Activated CD4-positive, CD25-positive, alpha-beta regulatory T cell (primary cell): ENCODE measurements at regions not wholly inside any gene's neighbourhood (a gene's known extent, or its start where the extent isn't known, plus 50 kb on each side); places are given as distances from the start of the nearest gene placed in this dataset.
"Not testable (repeated sequence)": the region's sequence is repeated elsewhere in the genome, so short reads cannot be mapped to it uniquely, and the experiment has no call there.

Source experiments
- DNase-seq, 4 experiments: peaks; one replicate each; lab custom pipeline; 2025; lab: John Stamatoyannopoulos, UW

DNA sequence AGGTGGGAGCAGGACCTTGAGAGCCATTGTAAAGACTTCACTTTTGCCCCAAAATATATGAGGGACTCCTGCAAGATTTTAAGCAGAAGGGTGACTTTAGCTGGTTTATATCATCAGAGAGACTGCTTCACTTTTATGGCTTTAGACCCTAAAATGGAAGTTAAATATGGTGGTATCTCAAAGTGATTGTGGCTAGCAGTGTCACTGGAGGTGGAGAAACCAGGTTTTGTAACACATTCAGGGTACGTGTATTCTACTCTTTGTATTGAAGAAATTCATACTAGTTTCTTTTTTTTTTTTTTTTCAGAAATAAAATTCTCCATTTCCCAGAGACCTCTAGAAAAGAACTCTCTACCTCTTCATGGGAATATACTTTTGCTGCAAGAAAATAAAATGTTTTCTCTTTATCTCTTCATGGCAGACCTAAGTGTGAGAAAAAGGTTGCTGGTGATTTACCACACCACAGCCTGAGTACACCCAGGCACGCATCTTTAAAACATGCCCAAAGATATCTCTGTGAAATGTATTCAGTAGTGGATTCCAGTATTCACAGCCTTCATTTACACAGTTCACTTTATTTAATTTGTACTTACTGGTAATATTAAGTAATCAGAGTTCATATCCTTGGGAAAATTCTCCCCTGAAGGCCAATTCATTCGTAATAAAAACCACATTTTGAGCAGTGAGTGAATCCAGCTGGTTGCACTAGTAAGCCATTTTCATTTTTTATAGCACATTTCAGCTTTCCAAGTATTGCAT is 74.3 kb upstream of the GUCY1A1 start:
- DNase-seq, result no peak

DNA sequence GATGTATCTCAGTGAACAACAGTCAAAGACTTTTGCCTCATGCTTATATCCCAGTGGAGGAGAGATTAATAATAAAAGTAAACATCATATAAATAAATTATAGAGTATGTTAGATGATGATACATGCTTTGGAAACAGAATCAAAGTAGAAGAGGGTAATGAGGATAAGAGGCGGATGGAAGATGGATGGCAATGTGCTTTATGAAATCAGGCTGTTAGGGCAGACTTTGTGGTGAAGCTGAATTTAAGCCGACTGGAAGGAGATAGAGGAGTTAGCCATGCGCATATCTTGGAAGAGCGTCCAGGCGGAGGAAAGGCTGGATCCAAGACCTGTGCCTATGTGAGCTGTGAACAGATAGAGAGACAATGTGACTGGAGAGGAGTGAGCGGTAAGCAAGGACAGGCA is 74.9 kb upstream of the GUCY1A1 start:
- DNase-seq, result no peak

DNA sequence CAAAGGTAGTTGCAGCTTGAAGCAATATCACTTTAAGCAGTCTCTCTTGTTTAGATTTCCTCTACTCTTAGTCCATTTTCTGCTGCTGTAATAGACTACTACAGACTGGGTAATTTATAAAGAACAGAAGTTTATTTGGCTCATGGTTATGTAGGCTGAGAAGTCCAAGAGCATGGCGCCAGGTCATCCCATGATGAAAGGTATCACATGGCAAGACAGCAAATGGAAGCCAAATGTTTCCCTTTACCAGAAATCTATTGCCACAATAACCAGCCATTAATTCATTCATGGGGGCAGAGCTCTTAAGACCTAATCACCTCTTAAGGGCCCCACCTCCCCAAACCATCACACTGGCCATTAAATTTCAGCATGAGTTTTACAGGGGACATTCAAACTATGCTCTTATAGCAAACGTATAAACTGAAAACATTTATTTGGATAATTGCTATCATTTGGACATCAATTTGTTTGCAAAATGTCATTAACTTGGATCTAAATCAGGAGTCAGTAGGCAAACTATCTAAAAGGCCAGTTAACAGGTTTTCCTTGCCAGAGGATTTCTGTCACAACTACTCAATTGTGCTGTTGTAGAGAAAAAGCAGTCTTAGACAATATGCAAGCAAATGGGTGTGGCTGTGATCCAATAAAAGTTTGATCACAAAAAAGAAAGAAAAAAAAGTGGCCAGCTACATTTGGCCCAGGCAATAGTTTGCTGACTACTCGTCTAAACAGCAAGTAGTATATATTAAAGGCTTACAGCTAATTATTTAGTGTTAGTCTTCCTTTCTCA is 75.7 kb upstream of the GUCY1A1 start:
- DNase-seq, result no peak

DNA sequence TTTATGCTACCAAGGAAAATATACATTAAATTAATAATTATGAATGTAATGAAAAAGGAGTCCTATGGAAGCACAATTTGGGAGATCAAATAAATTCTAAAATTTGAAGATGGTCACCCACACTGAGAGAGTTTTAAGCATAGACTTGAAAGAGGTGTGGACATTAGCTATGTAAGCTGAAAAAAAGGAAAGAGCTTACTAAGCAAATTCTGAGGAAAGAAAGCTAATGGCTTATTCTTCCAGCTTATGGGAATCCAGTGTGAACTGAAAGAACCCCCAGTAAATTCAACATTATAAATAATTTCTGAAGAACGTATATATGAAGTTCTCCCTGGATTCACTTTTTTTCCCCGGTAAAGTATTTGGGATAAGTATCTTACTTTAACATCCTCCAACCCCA is 78.2 kb upstream of the GUCY1A1 start:
- no peak for DNase-seq

DNA sequence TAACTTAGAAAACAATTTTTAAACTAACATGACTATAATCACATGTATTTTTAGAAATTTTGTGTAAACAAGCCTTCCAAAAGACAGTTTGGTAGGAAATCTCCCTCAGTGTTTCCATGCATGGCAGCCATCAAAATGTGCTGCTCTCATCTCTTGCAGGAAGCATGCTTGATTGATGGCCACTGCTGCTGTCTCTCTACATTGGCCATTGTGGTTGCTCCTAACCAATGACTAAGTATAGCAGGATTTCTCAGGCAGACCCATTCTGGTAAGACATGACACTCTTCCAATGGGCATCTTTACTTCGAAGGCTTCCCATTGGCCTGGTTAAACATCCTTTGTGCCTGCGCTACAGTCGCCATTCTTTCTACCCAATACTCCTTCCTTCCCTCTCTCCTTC is 78.9 kb upstream of the GUCY1A1 start:
- no peak for DNase-seq

DNA sequence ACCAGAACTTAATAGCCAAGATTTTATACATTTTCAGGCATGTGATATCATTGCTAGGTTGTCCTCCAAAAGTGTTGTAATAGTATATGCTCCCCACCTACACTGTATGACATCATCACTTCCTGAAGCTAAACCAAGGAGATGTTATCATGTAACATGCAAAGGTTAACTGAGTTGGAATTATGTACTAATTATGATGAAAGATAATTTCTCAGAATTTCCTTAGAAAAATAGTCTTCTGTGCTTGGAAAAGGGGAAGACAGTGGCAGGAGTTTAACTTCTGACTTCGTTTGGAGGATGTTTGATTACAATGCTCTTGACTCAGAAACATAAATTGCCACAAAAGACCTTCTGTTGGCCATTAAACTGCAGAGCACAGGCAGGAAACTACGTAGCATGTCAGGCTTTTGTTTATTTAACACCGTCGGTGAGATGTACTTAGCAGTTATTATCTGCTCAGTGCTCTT is 83.6 kb upstream of the GUCY1A1 start:
- DNase-seq, result no peak

DNA sequence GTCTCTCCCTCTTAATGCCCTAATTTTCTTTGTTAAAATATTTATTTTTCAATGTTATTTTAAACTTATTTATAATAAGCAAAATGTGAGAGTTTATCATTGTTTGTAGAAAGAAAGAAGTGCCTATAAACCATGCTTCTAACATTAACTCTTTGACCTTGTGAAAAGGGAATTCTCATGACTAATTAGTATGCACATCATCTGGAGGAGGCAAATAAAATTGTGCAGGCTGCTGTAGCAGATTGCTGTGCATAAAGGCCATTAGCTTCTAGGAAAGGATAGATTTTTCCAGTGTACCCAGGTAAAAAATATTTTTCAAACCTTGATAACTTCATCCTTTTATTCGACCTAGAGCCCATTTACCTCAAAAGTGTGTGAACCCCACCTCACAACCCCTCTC is 84.6 kb upstream of the GUCY1A1 start:
- no peak for DNase-seq

DNA sequence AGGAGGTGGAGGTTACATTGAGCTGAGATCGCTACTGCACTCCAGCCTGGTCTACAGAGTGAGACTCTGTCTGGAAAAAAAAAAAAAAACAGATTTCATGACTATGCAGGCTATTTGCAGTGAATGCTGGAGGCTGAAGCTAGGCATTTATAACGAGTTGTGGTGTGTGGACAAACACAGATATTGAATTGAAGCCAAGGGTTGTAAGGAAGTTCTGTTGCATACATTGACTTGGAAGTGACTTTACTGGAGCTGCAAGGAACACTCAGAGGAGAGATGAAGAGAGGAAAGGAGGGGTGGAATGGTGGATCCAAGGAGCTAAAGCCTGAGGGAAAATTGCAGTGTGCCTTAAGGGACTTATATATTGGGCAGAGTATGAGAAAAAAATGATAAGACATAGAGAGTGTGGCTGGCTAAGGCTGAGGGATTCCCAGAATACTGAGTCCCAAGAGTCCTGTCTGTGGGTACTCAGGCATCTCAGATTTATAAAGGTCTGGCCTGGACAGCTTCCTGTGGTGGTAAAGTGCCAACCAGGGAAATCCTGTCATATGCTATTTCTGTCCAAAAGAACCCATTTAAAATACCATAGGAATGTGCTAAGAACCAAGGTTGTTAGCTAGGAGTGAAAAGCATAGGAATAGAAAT is 87.8 kb upstream of the GUCY1A1 start:
- DNase-seq, result no peak

DNA sequence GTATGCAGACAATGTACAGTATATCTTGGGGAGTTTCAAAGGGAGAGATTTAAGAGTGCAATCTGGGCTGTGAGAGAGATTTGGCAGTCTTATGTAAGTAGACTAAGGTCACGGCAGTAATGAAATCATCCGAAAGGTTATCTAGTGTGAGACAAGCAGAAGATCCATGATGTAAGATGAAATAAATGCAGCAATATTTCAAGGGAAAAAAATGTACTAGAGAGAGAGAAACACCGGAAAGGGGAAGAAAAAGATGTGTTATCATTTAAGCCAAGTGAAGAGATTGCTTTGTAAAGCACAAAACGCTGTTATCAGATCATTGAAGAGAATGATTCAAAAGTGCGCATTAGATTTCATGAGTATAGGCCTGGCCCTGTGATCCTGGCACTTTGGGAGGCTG is 88.4 kb upstream of the GUCY1A1 start:
- DNase-seq, result no peak

DNA sequence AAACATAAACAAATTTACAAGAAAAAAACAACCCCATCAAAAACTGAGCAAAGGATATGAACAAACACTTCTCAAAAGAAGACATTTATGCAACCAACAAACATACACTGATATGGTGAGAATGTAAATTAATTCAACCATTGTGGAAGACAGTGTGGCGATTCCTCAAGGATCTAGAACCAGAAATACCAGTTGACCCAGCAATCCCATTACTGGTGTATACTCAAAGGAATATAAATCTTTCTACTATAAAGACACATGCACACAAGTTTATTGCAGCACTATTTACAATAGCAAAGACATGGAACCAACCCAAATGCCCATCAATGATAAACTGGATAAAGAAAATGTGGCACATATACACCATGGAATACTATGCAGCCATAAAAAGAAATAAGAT is 92.3 kb upstream of the GUCY1A1 start:
- not testable (repeated sequence) for DNase-seq

DNA sequence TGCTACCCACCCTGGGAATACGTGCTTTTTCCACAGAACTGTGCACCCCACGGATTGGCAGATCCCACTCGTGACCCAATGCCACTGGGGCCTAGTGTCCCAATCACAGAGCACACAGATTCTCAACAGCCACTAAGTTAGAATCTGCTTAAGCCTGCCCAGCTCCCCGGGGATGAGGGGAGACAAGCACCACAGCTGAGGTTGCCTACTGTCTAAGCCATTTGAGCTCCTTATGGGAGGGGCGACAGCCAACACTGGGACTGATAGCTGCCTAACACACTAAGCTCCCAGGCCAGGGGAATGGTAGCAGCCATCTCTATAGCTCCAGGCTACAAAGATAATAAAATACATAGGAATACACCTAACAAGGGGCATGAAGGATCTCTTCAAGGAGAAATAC is 93.5 kb upstream of the GUCY1A1 start:
- no peak for DNase-seq

DNA sequence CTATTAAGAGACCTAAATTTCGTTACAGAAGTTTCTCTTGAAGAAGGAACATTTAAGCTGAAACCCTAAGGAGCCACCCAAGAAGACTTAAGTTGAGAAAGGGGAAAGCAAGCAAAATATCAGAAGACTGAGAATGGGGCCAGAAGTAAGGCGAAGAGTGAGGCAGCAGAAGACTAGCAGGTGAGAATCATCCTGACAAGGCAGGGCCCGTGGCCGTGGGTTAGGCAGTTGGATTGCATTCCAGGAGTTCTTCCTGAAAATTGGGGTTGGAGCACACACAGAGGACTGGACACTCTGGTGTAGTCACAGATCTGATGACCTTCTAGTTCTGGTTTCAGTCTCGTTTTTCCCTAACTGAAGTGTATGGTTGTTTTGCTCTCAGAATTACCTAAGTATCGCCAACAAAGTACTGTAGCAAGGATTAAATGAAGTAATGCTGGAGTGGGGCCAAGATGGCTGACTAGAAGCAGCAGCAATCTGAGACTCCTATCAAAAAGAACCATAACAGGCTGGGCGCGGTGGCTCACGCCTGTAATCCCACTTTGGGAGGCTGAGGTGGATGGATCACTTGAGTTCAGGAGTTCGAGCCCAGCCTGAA is 94.4 kb upstream of the GUCY1A1 start:
- DNase-seq, result no peak

DNA sequence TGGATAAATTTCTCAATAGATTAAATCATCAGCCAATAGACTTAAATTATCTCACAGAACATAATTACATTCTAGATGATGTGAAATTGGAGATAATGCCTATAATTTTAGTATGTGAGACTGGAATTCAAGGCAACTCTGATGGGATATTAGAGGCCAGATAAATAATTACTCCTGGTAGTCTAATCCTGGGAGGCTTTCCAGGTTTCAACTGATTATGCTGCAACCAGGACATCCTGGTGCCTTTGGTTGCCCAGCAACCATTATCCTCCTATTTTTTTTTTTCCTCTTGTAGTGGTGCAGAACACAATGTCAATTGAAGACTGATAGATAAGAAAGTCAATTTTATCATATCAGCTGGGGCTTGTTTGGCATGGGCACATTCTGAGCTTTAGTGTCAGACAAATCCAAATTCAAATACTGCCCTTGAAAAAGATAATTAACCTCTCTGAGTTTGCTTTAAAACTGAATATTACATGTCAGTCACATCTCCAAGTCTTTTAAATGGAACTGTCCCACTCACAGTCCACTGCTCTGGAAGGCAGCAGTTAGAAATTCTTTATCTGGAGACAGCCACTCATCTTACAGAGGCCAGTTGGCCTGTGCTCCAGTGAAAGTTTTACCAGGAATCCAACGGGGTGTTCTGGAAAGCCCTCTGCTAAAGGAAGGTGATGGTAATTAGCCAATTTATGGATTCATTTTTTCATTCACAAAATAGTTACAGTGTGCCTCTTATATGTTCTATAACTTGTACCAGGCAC is 95.3 kb upstream of the GUCY1A1 start:
- no peak for DNase-seq

DNA sequence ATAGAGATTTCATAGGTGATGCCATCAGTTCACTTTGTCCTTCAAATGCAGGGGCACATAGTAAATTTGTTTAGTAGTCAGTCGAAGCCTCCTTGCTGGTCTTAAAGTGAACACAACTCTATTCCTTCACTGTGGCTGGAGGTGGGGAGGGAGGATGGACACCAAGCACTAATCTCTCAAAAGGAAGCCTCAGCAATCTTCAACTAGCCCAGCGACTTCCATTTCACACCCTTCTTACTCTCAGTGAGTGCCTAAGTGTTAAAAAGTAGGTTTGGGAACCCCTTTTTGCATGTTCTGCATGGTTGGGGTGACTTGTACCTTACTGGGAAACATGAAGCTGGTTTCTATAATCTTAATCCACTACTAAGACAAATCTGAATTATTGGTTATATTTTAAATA is 96.0 kb upstream of the GUCY1A1 start:
- DNase-seq, result no peak

DNA sequence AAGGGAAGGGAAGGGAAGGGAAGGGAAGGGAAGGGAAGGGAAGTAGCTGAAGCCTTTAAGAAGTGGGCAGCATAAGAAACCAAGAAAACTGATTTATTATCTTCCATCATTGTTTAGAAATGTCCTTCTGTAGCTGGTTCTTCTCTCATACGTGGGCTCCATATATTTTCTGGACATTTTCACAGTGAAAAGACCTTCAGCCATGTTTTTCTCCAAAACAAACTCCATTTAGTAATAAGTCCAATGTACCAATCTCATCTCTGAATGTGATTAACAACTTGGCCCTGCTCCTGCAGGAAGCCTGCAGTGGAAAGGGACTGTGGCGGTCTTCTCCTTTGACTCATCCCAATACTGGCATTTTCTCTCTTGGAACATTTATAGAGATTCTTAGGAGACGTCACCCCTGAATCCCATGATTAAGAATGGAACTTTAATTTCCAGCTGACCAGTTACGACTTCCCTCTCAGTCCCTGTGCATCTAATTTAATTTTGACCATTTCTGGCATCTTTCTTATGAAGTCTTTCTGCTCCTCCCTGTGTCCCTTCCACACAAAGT is 96.6 kb upstream of the GUCY1A1 start:
- no peak for DNase-seq

DNA sequence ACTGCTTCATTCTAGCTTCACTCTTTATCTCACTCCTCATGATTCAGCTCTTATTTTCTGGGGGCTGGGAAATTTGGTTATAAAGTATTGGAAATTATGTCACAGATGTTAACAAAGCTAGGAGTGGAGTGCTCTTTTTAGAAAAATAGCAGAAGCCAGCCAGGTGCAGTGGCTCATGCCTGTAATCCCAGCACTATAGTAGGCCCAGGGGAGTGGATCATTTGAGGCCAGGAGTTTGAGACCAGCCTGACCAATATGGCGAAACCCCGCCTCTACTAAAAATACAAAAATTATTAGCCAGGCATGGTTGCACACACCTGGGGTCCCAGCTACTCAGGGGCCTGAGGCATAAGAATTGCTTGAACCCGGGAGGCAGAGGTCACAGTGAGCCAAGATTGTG is 97.2 kb upstream of the GUCY1A1 start:
- no peak for DNase-seq

DNA sequence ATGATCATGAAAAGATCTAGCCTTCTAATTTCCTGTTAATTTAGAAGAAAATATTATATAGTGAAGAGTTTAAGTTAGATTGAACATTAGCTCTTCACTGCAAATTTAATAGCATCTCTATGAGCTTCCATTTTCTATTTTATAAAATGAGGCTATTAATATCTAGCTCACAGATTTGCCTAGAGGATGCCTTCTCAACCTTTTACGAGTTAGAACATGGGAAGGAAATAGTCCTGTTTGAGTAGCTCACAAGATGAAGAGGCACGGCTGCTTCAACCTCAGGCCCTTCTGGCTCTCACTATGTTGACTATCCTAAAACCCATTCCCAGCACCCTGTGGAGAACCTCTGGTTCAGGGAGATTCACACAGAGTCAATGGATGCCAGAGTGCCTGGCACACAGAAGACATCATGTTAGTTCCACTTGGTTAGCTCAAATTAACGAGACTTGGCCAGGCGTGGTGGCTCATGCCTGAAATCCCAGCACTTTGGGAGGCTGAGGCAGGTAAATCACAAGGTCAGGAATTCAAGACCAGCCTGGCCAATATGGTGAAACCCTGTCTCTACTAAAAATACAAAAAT is 97.9 kb upstream of the GUCY1A1 start:
- DNase-seq, result no peak

DNA sequence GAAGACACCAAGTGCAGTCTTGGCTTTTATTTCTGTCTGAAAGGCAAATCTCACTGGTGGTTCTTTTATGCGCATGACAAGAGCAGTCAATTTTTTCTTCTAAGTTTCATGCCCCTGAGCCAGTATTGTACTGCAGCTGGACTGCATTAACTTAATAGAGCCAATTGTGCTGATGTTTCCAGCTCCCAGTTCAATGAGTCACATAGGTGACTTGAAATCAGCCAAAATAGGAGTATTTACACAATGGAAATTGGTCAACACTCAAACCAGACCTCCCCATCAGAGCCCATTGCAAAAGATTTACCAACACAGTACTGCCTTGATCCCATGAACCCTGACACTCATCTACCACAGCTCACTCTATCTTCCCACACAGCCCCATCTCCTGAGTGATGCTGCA is 100.3 kb upstream of the GUCY1A1 start:
- no peak for DNase-seq

DNA sequence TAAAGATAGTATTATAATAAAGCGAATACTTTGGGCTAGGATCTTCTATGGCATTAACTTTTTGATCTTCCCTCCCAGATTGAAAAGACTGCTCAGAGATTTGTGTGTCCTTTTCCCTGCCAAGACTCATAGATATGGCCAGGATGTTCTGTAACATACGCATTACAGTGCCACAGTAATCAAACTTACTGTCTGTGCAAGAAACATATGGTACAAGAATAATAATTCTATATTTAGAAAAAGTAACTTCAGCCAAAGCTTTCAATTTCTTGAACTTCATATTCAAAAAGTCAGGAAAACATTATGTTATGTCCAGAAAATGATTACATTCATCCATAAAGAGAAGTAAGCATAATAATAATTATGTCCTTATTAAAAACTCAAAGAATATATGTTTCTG is 100.9 kb upstream of the GUCY1A1 start:
- DNase-seq, result no peak

DNA sequence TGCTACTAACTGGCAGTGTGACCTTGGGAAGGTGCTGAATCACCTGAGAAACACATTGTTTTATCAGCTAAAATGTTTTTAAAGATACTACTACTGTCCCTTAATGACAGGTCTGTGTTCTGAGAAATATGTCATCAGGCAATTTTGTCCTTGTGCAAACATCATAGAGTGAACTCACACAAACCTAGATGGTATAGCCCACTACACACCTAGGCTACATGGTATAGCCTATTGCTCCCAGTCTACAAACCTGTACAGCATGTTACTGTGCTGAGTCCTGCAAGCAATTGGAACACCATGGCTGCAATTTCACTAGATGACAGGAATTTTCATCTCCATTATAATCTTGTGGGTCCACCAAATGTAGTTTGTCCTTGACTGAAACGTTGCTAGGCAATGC is 101.3 kb upstream of the GUCY1A1 start:
- DNase-seq, result no peak

DNA sequence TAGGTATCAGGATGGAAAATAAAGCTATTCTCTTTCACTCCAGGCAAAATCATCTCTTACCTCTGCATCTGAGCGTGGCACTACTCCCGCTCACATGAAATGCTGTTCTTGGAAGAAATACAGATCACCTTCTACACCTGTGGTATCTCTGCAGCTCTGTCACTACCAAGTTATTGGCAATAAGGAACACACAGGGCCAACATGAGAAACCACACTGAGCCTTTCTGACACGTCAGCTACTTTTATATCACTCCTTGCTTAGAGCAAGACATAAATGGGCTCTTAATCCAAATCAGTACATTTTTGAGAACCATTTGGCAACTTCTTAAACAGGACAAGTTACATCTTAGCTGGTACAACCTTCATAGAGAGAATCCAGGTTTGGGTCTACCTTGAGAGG is 101.8 kb upstream of the GUCY1A1 start:
- DNase-seq, result no peak
